Osteocyte (in vitro differentiated cells): ENCODE measurements at regions not wholly inside any gene's neighbourhood (a gene's known extent, or its start where the extent isn't known, plus 50 kb on each side); places are given as distances from the start of the nearest gene placed in this dataset.

Experiments
- DNase-seq: peaks from one replicate; pipeline ENCODE4 v3.0.0; 2021; ENCODE audit warnings: mixed read lengths; ENCODE audit not compliant: unreplicated experiment; ENCODE audit errors: extremely low spot score
- H3K27ac Mint-ChIP-seq: one replicate; pipeline ENCODE4 v1.8.0; 2021; ENCODE audit warnings: mild to moderate bottlenecking, mixed read lengths; ENCODE audit not compliant: unreplicated experiment
- H3K27me3 Mint-ChIP-seq: one replicate; pipeline ENCODE4 v1.8.0; 2021; ENCODE audit warnings: mixed read lengths; ENCODE audit not compliant: unreplicated experiment
- H3K36me3 Mint-ChIP-seq: one replicate; pipeline ENCODE4 v1.8.0; 2021; ENCODE audit warnings: mixed read lengths; ENCODE audit not compliant: unreplicated experiment
- H3K4me1 Mint-ChIP-seq: one replicate; pipeline ENCODE4 v1.8.0; 2021; ENCODE audit warnings: mixed read lengths; ENCODE audit not compliant: unreplicated experiment
- H3K4me3 Mint-ChIP-seq: one replicate; pipeline ENCODE4 v1.8.0; 2021; ENCODE audit warnings: mild to moderate bottlenecking, moderate library complexity, mixed read lengths; ENCODE audit not compliant: unreplicated experiment
- H3K9me3 Mint-ChIP-seq: one replicate; pipeline ENCODE4 v1.8.0; 2021; ENCODE audit warnings: mixed read lengths; ENCODE audit not compliant: unreplicated experiment
- CTCF ChIP-seq: fragments of 200-600 bp; sonication (generic); IDR thresholded peaks from 2 replicates; pipeline ENCODE4 v1.5.0; 2021; ENCODE audit warnings: antibody characterized with exemption, mild to moderate bottlenecking, moderate library complexity

GRCh38 chr2:82234283-82234874 lies 1929.8 kb upstream of the LRRTM1 start:
- no peaks in the 10 kb centered on the region for H3K9me3 Mint-ChIP-seq
- H3K4me3 Mint-ChIP-seq, result no peak overlapping the region
- no peak overlapping the region for H3K27ac Mint-ChIP-seq
- no peak for DNase-seq
- no peaks in the 10 kb centered on the region for H3K36me3 Mint-ChIP-seq
- H3K4me1 Mint-ChIP-seq, result no peaks in the 10 kb centered on the region
- H3K27me3 Mint-ChIP-seq, result no peaks in the 10 kb centered on the region
- no peak for TF ChIP-seq CTCF

GRCh38 chr2:82233806-82234205 lies 1929.3 kb upstream of the LRRTM1 start:
- H3K4me3 Mint-ChIP-seq, result no peak overlapping the region
- DNase-seq, result no peak
- H3K36me3 Mint-ChIP-seq, result no peaks in the 10 kb centered on the region
- H3K9me3 Mint-ChIP-seq, result no peaks in the 10 kb centered on the region
- no peak overlapping the region for H3K27ac Mint-ChIP-seq
- H3K27me3 Mint-ChIP-seq, result no peaks in the 10 kb centered on the region
- H3K4me1 Mint-ChIP-seq, result no peaks in the 10 kb centered on the region
- no peak for TF ChIP-seq CTCF

GRCh38 chr2:82230406-82230805 lies 1925.9 kb upstream of the LRRTM1 start:
- H3K9me3 Mint-ChIP-seq, result no peaks in the 10 kb centered on the region
- no peaks in the 10 kb centered on the region for H3K27me3 Mint-ChIP-seq
- H3K4me3 Mint-ChIP-seq, result no peak overlapping the region
- H3K36me3 Mint-ChIP-seq, result no peaks in the 10 kb centered on the region
- DNase-seq, result no peak
- no peak for TF ChIP-seq CTCF
- no peak overlapping the region for H3K27ac Mint-ChIP-seq
- no peaks in the 10 kb centered on the region for H3K4me1 Mint-ChIP-seq

GRCh38 chr2:82226441-82226840 lies 1921.9 kb upstream of the LRRTM1 start:
- H3K36me3 Mint-ChIP-seq, result no peaks in the 10 kb centered on the region
- no peak for DNase-seq
- H3K9me3 Mint-ChIP-seq, result peaks cover 13% of the 10 kb centered on the region
- no peaks in the 10 kb centered on the region for H3K4me1 Mint-ChIP-seq
- no peaks in the 10 kb centered on the region for H3K27me3 Mint-ChIP-seq
- no peak overlapping the region for H3K27ac Mint-ChIP-seq
- TF ChIP-seq CTCF, result no peak
- H3K4me3 Mint-ChIP-seq, result no peak overlapping the region

GRCh38 chr2:82224301-82224940 lies 1919.9 kb upstream of the LRRTM1 start:
- no peaks in the 10 kb centered on the region for H3K4me1 Mint-ChIP-seq
- DNase-seq, result no peak
- no peak overlapping the region for H3K4me3 Mint-ChIP-seq
- peaks cover 23% of the 10 kb centered on the region for H3K9me3 Mint-ChIP-seq
- H3K27ac Mint-ChIP-seq, result no peak overlapping the region
- H3K27me3 Mint-ChIP-seq, result no peaks in the 10 kb centered on the region
- TF ChIP-seq CTCF, result no peak
- H3K36me3 Mint-ChIP-seq, result no peaks in the 10 kb centered on the region
